Endothelial cell of umbilical vein (primary cell): ENCODE measurements at regions not wholly inside any gene's neighbourhood (a gene's known extent, or its start where the extent isn't known, plus 50 kb on each side); places are given as distances from the start of the nearest gene placed in this dataset.

ENCODE experiments used
- BruUV-seq: library from RNA; stranded (reverse); fragments of 400-500 nt; replicated peaks from 2 replicates; lab custom pipeline; 2021; lab: Mats Ljungman, UMichigan
- CTCF ChIA-PET: fragments of 300-600, 350-600 bp; sonication (Branson Sonifier 250); formaldehyde crosslinking; loops from one replicate; lab custom pipeline; 2021; ENCODE audit warnings: antibody characterized with exemption, inconsistent platforms; lab: Charles Lee
- POLR2A ChIA-PET: fragments of 300-600, 350-600 bp; sonication (Branson Sonifier 250); formaldehyde crosslinking; loops from one replicate; lab custom pipeline; 2021; ENCODE audit warnings: antibody characterized with exemption, inconsistent platforms; lab: Charles Lee
- DNase-seq: peaks from one replicate; pipeline ENCODE4 v3.0.0-alpha.2; 2011; ENCODE audit warnings: low read depth, low spot score
- FAIRE-seq: peaks from 2 replicates; lab custom pipeline; 2011; peaks lifted over from hg19 to GRCh38; lab: Jason Lieb, UNC
- H2AFZ ChIP-seq: 2 replicates; pipeline ENCODE4 v1.6.0; 2012; ENCODE audit warnings: low read depth, low read length, control low read depth, inconsistent platforms
- H3K27ac ChIP-seq: 2 replicates; pipeline ENCODE4 v1.5.1; 2011; ENCODE audit warnings: low read depth, mild to moderate bottlenecking, control low read depth, low read length, moderate library complexity; ENCODE audit not compliant: insufficient read depth
- H3K27me3 ChIP-seq, 2 experiments: 2 replicates each; pipeline versions ENCODE4 v1.6.0 to v1.6.1; 2011; ENCODE audit warnings: low read length in 2 of 2, mixed read lengths in 1 of 2; ENCODE audit not compliant: control insufficient read depth in 2 of 2, insufficient read depth in 2 of 2
- H3K36me3 ChIP-seq, 2 experiments: 2 replicates in 1 of 2; 3 replicates in 1 of 2; pipeline ENCODE4 v1.5.1; 2011; ENCODE audit warnings: low read length in 2 of 2, mild to moderate bottlenecking in 1 of 2, moderate library complexity in 1 of 2; ENCODE audit not compliant: control insufficient read depth in 2 of 2, insufficient read depth in 2 of 2; ENCODE audit errors: extremely low read depth in 1 of 2
- H3K4me1 ChIP-seq: 3 replicates; pipeline ENCODE4 v1.5.1; 2011; ENCODE audit warnings: mild to moderate bottlenecking, low read length; ENCODE audit not compliant: control insufficient read depth, insufficient read depth; ENCODE audit errors: extremely low read depth
- H3K4me2 ChIP-seq: 2 replicates; pipeline ENCODE4 v1.6.1; 2011; ENCODE audit warnings: low read length, control low read depth, mixed read lengths; ENCODE audit not compliant: insufficient read depth
- H3K4me3 ChIP-seq, 3 experiments: fragments of 200-600 bp in 1 of 3; sonication (generic), shearing (Covaris generic) in 1 of 3; replicated peaks in 1 of 3; 2 replicates each; pipeline ENCODE4 v1.5.1; 2011 to 2016; ENCODE audit warnings: control low read depth in 3 of 3, low read length in 3 of 3, mild to moderate bottlenecking in 2 of 3, inconsistent platforms in 1 of 3, low read depth in 1 of 3, moderate library complexity in 1 of 3; ENCODE audit not compliant: insufficient read depth in 1 of 3
- H3K79me2 ChIP-seq: 2 replicates; pipeline ENCODE4 v1.6.0; 2012; ENCODE audit warnings: low read length, inconsistent platforms; ENCODE audit not compliant: control insufficient read depth, insufficient read depth
- H3K9ac ChIP-seq: replicated peaks from 2 replicates; pipeline ENCODE3; 2011; ENCODE audit warnings: low read length, control low read depth; ENCODE audit not compliant: insufficient read depth; ENCODE audit errors: extremely low read depth
- H3K9me1 ChIP-seq: replicated peaks from 3 replicates; pipeline ENCODE4 v1.6.0; 2011; ENCODE audit warnings: mild to moderate bottlenecking, low read length; ENCODE audit not compliant: control insufficient read depth, insufficient read depth; ENCODE audit errors: extremely low read depth
- H3K9me3 ChIP-seq: replicated peaks from 2 replicates; pipeline ENCODE4 v1.5.1; 2012; ENCODE audit warnings: low read length, inconsistent platforms; ENCODE audit not compliant: control insufficient read depth, insufficient read depth
- H4K20me1 ChIP-seq: replicated peaks from 2 replicates; pipeline ENCODE3; 2011; ENCODE audit warnings: mild to moderate bottlenecking, low read length; ENCODE audit not compliant: control insufficient read depth, insufficient read depth; ENCODE audit errors: extremely low read depth
- CTCF ChIP-seq, 2 donors: IDR thresholded peaks; 1 replicate in 1 of 2; 2 replicates in 1 of 2; pipeline ENCODE4 v1.5.1; 2011; ENCODE audit warnings: low read length in 2 of 2, mild to moderate bottlenecking in 2 of 2, moderate library complexity in 2 of 2, control low read depth in 1 of 2, inconsistent platforms in 1 of 2, low read depth in 1 of 2; ENCODE audit not compliant: insufficient read depth in 1 of 2; ENCODE audit errors: extremely low read depth in 1 of 2
- EZH2 ChIP-seq: IDR thresholded peaks from 2 replicates; pipeline ENCODE4 v1.6.1; 2012; ENCODE audit warnings: borderline replicate concordance, low read depth, mild to moderate bottlenecking, moderate library complexity, low read length, inconsistent platforms; ENCODE audit not compliant: severe bottlenecking
- FOS ChIP-seq: IDR thresholded peaks from 2 replicates; pipeline ENCODE4 v1.6.1; 2011; ENCODE audit warnings: mild to moderate bottlenecking, low read length, moderate library complexity, borderline replicate concordance; ENCODE audit not compliant: insufficient read depth
- GATA2 ChIP-seq: IDR thresholded peaks from 2 replicates; pipeline ENCODE4 v1.7.0; 2011; ENCODE audit warnings: low read depth, mild to moderate bottlenecking, moderate library complexity, mixed read lengths, low read length; ENCODE audit not compliant: insufficient read length, insufficient read depth
- JUN ChIP-seq: IDR thresholded peaks from 2 replicates; pipeline ENCODE4 v1.6.1; 2011; ENCODE audit warnings: borderline replicate concordance, low read depth; ENCODE audit not compliant: insufficient read length, insufficient read depth
- MAX ChIP-seq: IDR thresholded peaks from 2 replicates; pipeline ENCODE4 v1.6.1; 2011; ENCODE audit not compliant: insufficient read depth, insufficient read length
- MYC ChIP-seq: IDR thresholded peaks from one replicate; pipeline ENCODE4 v1.6.1; 2011; ENCODE audit warnings: mild to moderate bottlenecking, low read depth, low read length
- POLR2A ChIP-seq: IDR thresholded peaks from 2 replicates; pipeline ENCODE4 v1.6.1; 2012; ENCODE audit warnings: low read depth, mild to moderate bottlenecking, control low read depth, low read length
- POLR2AphosphoS5 ChIP-seq: IDR thresholded peaks from 2 replicates; pipeline ENCODE4 v1.6.1; 2012; ENCODE audit warnings: low read depth, mild to moderate bottlenecking, control low read depth, low read length, moderate library complexity; ENCODE audit not compliant: insufficient read depth
- dilution Hi-C: fragments of 300-500 bp; cut with MboI; formaldehyde crosslinking; loops from one replicate; pipeline ENCODE4 v1.15.0; 2019; ENCODE audit warnings: low sequenced_read_pairs; ENCODE audit not compliant: extremely low pct_ligation_motif_present
- intact Hi-C: fragments of 100-400 bp; cut with micrococcal nuclease; formaldehyde crosslinking; loops from one replicate; pipeline ENCODE4 v1.10.0; 2022

- ChIA-PET CTCF (no interaction called here), POLR2A (no interaction called here)
- no peaks in the 10 kb centered on the region for H3K36me3 ChIP-seq
- intact Hi-C loops (no loop called here), dilution Hi-C loops (no loop called here)
- TF ChIP-seq CTCF (IDR thresholded peaks at IDR 0.05; ENCODE audit: extremely low read depth in 1 of 2, insufficient read depth in 1 of 2, low read depth in 1 of 2, low read length in 2 of 2) = no peak
- no peak for TF ChIP-seq POLR2AphosphoS5
- no peak for TF ChIP-seq MYC
- TF ChIP-seq MAX = no peak
- TF ChIP-seq EZH2 = no peak
- no peak for TF ChIP-seq POLR2A
- no peak for TF ChIP-seq JUN
- TF ChIP-seq FOS = no peak
- TF ChIP-seq GATA2 = no peak
- H3K4me1 ChIP-seq = no peaks in the 10 kb centered on the region
- H2AFZ ChIP-seq = no peak overlapping the region
- no TSS peak for BruUV-seq
- FAIRE-seq (no peak), DNase-seq (no peak)
- no peak overlapping the region for H3K4me3 ChIP-seq
- no peak overlapping the region for H3K27ac ChIP-seq
- no peak overlapping the region for H3K9ac ChIP-seq
- H4K20me1 ChIP-seq = no peaks in the 10 kb centered on the region
- no peaks in the 10 kb centered on the region for H3K9me1 ChIP-seq
- H3K9me3 ChIP-seq = peaks cover 2% of the 10 kb centered on the region
- no peak overlapping the region for H3K4me2 ChIP-seq
- H3K27me3 ChIP-seq = no peaks in the 10 kb centered on the region
- no peaks in the 10 kb centered on the region for H3K79me2 ChIP-seq
These were observed 265.5 kb downstream of the SATB1 start for GRCh38 chr3:18159681-18160080.
